HG03571 (cell line): ENCODE measurements at regions not wholly inside any gene's neighbourhood (a gene's known extent, or its start where the extent isn't known, plus 50 kb on each side); places are given as distances from the start of the nearest gene placed in this dataset.
"Not testable (repeated sequence)": the region's sequence is repeated elsewhere in the genome, so short reads cannot be mapped to it uniquely, and the experiment has no call there.

Experiments
- ATAC-seq: cut with Tn5 transposase; IDR thresholded peaks from one replicate; pipeline ENCODE4 v1.9.1; 2021; ENCODE audit not compliant: unreplicated experiment

DNA sequence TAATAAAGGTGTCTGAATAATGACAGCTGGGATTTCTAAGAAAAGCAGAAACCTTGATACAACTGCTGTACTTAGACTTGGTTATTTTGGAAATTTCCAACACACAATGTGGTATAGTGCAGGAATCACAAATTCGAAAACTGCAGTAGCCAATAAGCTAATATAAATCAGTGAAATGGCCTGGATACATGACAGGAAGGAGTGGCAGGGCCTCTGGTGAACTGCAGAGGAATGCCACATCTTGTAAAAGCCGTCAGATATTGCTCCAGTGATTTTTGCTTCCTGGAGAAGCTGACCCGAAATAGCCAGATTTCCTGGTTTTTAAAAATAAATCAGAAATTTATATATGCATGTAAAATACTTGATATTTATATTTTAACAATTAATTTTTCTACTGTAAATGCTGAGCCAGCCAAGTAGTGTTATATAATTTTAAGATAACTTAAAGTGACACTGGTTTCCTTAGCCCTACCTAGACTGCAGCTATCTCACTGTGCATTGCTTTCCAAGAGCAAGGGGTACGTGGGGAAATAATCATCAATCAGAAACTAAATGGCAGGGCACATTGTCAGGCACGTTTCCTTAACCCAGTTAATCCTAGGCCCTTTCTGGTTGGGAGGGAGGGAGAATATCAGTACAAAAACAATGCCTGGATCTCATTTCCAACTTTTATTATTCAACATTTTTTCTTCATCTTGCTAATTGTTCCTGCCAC lies 182.4 kb downstream of the RASEF start:
- no peak for ATAC-seq

DNA sequence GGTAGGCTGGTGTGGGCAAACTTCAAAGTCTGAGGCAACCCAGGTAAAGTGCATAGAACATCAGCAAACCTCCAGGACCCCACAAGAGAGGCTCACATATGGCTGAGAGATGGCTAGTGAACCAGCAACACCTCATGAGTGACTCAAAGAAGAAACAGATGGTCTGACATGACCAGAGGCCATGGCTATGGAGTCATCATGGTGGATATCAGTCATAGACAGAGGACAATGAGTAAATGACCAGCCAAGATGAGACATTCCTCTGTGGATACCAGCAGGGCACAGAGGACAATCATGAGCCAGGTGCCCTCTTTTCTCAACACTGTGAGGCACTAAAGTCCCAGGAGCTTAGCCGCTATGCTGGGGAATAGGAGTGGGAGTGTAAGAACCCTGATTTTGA lies 180.8 kb downstream of the RASEF start:
- ATAC-seq, result no peak

DNA sequence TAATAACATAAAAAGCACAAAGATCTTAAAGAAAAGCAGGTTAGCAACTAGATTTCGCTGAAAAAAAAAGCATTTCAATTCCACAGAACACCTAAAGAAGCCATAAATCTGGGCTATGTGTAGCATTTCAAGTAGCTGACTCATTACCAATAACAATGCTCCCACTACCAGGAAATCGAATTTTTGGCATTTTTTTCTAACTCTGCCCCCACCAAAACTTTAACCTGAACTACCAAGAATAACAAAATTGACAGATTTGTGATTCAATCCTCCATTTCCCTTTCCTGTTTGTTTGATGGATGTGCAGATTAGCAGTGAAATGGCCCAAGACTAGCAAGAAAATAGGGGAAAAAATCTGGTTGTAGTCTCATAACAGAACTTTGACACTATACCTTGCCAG lies 180.2 kb downstream of the RASEF start:
- ATAC-seq, result no peak

DNA sequence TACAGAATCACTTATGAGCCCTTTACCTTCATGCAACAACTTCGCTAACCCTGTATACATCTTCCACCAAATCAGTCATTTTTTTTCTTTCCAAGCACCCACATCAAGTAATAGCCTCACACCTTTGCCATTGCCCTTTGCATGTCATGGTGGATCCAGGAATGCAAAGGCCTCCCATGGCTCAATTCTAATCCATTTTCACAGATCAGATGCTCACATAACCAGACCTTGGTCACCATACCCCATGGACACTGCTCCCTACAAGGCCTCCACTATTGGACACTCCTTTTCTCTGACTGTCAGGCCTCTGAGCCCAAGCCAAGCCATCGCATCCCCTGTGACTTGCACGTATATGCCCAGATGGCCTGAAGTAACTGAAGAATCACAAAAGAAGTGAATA lies 179.5 kb downstream of the RASEF start:
- ATAC-seq, result no peak

DNA sequence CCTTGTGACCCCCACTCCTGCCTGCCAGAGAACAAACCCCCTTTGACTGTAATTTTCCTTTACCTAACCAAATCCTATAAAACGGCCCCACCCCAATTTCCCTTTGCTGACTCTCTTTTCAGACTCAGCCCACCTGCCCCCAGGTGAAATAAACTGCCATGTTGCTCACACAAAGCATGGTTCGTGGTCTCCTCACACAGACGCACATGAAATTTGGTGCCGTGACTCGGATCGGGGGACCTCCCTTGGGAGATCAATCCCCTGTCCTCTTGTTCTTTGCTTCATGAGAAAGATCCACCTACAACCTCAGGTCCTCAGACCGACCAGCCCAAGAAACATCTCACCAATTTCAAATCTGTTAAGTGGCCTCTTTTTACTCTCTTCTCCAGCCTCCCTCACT lies 179.0 kb downstream of the RASEF start:
- ATAC-seq, result not testable (repeated sequence)

DNA sequence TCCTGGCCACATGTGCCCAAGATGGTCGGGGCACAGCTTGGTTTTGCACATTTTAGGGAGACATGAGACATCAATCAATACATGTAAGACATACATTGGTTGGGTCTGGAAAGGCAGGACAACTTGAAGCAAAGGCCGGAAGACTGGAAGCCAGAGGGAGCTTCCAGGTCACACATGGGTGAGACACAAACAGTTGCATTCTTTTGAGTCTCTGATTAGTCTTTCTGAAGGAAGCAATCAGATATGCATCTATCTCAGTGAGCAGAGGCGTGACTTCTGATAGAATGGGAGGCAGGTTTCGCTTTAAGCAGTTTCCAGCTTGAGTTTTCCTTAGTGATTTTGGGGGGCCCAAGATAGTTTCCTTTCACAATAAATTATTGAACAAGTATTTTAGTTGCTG lies 172.5 kb downstream of the RASEF start:
- ATAC-seq, result no peak

DNA sequence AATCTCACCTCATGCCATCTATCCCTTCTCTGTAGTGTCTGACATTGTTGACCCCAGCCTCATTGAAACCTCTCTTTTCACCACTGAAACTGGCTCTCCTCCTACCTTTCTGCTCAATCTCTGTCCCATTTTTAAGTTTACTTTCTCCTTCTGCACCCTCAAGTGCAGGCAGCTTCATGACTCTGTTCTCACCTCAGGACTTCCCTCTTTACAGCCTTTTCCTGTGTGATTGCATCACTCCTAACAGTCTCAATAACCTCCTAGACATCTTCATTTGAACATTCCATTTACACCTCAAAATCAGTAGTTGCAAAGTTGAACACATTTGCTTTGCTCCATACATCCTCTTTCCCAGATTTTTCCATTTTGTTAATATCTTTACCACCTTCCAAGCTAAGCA lies 172.1 kb downstream of the RASEF start:
- ATAC-seq, result no peak

DNA sequence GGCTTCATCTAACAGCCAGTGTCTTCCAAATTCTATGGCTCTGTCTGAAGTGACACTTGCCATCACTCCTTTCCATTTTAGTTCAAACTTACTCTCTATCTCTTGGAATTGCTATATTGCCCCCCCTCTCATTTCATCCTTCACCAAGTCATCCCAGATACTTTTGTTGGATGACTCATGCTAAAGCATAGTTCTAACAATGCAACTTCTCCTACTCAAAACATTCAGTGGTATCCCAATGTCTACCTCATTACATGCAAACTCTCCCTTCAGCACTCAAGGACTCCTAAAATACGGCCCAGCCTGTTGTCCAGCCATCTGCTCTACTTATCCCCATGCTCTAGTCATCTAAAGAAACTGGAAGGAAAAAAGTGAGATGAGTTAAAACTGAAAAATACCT lies 171.6 kb downstream of the RASEF start:
- no peak for ATAC-seq

DNA sequence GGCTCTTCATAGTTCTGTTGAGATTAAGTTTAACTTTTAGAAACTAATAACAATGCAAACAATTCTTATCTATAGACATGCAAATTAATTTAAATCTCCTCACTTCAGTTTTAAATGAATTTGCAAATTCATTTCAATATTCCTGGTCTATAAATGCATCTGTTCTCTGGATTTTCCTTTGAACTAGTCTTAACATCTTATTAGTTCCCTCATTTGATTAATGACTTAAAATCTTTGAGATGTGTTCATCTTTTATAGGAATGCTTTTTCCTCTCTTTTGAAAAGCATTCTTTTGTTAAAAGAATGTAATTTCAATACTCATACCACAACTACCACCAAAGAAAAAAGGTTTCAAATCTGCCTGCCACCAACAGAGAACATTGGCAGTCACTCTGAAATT lies 169.4 kb downstream of the RASEF start:
- no peak for ATAC-seq

DNA sequence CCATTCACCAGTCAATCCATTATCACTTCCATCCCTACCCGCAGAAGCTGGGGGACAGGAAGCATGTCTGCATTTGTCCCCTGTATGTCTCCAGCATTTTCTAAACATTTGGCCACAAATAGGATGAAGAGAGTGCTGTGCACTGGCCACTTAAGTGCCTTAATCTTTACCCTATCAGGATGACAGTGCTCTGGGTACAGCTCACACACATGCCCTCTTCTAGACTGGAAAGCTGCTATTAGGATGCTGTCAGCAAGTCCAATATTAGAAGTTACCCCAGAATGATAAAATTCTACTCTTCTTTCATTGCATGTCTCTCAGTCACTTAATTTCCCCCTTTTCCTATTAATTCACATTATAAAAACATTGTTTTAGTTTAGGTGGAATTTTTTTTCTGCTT lies 168.4 kb downstream of the RASEF start:
- no peak for ATAC-seq

DNA sequence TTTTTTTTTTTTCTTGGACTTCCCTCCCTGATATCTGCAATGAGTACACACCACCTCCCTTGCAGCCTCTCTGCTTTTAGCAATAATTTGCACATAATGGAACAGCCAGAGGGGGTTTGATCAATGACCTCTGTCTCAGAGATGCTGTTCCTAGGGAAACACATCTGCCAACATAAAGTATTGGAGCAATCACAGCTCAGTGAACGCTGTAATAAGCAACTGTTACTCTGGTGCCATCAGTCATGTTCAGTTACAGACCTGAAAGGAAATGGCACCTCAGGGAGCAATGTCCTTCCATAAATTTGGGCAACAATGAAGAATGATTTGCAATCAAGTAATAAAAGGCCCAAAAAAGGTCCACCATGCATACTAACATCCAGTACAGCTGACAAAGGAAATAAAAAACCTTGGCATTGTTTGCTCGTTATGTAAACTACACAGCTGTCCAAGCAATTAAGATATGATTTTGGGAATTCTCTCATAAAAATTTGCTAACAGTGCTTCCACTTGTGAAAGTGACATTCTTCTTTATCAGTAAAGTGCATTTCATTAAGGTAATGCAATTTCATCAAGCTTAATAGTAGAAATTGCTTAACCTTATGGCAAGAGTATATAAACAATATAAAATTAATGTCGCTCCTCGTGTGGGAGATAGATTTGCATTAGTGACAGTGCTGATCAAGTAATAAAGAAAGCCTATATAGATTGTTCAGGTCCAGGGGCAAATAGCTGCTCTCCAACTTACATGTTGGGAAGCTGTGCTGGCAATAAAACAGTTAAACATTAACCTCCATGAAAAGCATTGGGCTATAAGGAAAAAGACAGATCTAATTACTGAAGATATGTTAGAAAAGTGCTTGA lies 167.8 kb downstream of the RASEF start:
- ATAC-seq, result no peak

DNA sequence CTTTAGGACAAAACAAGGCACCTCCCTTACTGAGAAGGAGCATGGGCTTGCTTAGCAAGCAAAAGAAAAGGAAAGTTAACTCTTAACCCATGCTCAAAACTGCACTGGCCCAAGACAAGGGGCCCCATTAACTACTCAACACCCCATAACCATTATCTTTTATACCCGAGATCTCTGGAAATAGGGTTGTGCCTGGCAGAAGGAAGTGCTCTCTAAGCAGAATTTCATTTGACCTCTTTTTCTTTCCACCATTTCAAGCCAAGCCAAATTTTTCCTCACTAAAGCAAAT lies 167.2 kb downstream of the RASEF start:
- ATAC-seq, result no peak

DNA sequence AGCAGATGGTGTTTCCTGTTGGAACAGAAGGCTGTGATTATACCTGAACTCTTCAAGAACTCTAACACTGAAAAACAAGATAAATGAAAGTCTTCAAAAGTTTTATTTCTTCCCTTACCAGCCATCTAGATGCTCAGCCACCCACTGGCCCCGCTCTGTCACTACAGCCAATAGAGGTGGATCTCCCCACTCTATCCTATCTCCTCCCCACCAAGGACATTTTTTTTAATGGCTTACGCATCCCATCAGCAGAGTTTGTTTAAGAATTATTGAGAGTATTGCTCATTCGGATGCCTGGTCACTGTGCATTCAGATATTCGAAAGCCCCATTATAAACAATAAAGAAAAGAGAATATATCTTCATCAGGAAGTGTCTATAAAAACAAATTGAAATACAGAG lies 159.4 kb downstream of the RASEF start:
- no peak for ATAC-seq

DNA sequence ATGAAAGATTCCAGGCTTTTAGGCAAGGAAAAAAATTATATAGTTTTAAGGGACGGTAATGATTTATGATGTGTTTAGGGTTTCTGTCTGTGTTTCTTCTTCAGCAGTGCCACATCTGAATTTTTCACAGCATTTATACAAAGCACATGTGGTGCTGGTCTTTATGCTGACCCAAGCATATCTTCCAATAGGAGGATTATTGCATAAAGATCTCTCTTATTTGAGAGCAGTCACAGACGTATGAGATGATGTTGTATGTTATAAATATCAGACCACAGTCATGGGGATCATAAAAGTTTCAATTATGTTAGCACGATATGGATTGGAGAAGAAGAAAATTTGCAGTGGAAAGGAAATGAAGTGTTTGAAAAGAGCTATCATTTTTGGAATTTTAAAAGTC lies 150.9 kb downstream of the RASEF start:
- no peak for ATAC-seq

DNA sequence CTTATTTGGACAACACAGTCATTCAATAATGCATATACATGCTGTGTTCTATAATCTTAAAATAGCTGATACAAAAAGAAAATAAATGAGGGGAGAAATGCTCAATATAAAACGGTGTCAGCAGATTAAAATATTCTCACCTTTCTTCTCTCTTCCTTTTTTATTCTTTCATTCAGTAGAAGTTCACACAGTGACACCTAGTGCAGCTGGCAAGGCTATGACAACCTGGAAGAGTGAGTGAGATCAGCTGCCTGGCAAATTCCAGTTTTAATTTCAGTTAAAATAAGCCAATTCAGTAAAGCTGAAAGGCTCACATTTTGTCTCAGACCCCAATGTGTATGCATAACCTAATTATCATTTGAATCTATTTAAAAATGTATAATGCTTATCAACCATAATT lies 150.3 kb downstream of the RASEF start:
- no peak for ATAC-seq

DNA sequence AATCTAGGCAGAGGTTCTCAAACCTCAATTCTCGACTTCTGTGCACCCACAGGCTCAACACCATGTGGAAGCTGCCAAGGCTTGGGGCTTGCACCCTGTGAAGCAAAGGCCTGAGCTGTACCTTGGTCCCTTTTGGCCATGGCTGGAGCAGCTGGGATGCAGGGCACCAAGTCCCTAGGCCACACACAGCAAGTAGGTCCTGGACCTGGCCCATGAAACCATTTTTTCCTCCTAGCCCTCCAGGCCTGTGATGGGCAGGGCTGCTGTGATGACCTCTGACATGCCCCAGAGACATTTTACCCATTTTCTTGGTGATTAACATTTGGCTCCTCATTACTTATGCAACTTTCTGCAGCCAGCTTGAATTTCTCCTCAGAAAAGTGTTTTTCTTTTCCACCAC lies 146.7 kb downstream of the RASEF start:
- ATAC-seq, result not testable (repeated sequence)

DNA sequence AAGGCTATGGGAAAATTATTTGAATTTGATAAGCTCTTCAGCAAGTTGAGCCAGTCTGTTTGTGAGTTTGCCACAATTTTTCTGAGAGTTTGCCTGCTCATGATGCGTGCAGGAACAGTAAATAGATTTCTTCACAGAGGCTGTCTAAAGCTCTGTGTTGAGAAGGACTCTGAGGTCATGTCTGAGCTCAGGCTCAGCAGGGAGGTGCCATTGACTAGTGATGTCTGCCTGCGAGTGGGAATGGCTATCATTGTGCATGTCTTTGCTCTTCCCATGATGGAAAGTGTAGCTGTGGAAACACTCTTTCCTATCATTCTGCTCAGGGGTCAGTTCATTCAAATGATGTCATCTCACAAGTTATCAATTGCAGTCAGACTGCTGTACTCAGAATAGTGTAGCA lies 142.8 kb downstream of the RASEF start:
- ATAC-seq, result no peak

DNA sequence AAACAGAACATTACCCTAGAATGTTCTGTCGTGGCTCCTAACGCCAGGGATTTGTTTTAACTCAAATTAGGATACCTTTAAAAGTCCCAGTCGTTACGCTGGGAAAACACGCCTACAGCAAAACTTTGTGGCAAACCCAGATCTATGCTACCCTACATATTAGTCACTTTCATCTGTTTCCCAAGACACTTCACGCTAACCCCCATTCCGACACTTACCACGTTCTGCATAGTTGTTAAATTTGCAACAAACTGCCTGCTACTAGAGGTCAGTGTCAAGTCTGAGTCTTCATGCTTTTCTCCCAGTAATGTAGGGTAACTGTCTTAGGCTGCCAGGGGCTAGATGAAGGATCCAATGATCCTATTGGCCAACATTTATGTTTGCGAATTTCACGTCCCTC lies 140.3 kb downstream of the RASEF start:
- ATAC-seq, result no peak

DNA sequence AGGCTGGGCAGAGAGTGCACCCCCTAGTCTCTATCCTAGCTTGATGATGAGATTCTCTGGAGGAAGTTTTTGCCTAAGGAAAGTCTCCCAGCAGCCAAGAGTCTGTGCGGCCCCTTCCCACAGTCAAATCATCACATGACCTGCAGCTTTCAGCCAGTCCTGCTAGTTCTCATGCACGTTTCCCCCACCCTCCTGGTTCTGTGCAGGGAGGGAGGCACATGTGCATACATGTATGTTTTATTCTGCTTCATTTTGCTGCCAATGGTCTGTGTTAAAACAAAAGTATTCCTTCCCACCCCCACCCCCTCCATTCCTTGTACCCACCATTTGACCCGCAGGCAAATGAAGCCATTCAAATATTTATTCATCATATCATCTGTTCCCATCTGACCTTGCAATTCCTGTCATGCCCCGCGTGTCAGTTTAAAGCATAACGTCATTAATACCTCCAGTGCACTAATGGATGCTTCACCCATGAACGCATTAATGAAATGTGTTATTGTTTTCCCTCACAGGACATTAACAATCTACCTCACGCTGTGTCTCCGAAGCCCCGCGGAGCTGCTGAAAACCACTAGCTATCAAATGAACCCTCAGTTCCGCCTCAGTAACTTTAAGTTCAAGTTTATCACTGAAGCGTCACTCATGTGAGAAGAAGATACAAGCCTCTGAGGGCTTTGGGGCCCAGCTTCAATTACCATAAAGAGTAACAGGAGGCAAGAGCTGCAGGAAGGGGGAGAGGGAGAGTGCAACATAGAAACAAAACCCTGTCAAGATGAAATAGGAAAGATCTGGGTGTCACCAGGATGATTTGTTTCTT lies 139.6 kb downstream of the RASEF start:
- ATAC-seq, result no peak

DNA sequence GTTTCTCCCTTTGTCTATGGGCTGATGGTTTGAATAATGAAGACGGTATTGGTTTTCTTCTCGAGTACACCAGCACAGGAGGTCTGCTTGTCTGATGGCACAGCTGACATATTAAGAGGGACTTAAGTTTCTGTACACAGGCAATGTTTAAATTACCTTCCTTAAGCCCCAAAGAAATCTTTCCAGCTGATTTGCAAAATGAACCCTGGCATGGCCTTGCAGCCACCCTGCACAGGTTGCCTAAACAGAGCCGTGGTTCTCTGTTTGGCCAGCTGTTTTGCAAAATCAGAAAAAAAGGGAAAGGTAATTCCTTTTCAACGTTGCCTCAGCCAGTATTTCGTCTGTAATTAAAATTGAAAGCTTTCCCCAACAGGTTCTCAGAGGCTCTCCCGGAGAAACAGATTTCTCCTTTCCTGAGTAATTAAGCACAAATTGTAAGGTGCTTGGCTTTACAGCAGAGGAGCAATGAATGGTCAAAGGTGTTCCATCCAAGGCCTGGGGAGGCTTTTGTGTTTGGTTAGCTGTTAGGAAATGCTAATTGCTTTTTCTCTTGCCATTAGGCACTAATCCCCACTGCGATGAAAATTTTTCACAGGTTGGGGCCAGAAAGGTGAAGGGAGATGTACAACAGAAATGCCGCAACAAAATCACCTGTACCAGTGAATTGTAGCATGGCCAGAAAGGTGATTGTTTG lies 138.9 kb downstream of the RASEF start:
- ATAC-seq, result no peak
